NCI-H1105 treated with DMSO at 0.1 percent for 48 hours (cell line): ENCODE measurements at regions not wholly inside any gene's neighbourhood (a gene's known extent, or its start where the extent isn't known, plus 50 kb on each side); places are given as distances from the start of the nearest gene placed in this dataset.

Experiments
- DNase-seq: peaks from one replicate; lab custom pipeline; 2025; lab: John Stamatoyannopoulos, UW

DNA sequence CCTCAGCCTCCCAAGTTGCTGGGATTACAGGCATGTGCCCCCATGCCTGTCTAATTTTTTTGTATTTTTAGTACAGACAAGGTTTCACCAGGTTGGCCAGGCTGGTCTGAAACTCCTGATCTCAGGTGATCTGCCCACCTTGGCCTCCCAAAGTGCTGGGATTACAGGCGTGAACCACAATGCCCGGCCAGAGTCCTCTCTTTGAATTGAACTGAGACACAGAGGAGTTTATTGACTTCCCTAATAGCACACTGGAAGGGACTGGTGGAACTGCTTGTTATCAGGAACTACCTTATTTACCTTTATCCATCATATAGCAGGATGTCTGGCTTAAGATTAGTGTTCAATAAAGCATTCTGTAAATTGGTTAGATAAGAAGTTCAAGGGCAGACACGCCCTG is 613.8 kb downstream of the EFNB2 start:
- DNase-seq = no peak

DNA sequence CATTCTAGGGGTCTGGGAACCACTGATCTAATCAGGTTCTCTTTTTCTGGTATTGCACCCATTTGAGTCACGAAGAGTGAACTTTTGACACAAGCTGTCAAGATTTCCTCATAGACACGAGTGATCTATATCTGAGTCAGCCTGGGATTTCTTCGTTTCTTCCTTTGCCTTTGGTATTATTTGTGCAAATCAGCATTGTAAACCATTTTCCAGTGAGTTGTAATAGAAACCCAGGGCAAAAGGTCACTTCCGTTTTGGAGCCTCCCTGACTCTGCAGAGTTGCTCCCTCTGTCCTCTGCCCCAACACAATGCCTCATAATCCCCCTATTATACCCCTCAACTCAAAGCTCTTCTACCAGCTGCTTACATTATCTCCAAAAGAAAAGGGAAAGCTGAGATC is 615.1 kb downstream of the EFNB2 start:
- no peak for DNase-seq

DNA sequence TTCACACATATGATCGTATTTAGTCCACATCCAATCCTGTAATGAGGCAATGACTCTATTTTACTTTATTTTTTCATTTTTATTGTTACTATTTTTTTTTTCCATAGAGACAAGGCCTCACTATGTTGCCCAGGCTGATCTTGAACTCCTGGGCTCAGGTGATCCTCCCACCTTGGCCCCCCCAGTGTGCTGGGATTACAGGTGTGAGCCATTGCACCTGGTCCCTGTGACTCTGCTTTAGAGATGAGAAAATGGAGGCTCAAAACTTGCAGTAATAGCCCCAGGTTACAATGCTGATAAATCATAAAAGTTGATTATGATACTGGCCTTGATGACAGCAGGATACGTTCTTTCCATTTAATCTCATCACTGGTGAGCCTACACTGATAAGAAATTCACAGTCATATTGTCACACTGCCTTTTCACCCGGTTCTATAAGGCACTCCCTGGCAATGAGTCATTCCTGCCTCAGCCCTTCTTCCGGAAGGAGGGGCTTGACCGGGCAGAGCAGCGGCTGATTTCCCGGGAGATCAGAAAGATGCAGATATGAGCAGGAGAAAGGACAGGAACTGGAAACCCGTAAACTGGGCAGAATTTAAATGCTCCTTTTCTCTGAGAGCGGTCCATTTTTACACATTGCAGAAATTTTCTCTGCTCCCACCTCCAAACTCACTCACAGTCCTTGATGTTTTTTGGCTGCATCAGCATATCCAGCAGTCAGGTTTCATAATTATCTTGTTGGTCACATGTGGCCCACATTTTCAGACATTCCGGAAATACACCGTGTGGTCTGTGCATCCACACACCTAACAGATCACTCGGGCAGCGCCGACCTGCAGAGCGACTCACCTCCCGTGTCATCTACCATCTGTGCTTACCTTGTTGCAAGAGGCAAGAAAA is 616.4 kb downstream of the EFNB2 start:
- no peak for DNase-seq

DNA sequence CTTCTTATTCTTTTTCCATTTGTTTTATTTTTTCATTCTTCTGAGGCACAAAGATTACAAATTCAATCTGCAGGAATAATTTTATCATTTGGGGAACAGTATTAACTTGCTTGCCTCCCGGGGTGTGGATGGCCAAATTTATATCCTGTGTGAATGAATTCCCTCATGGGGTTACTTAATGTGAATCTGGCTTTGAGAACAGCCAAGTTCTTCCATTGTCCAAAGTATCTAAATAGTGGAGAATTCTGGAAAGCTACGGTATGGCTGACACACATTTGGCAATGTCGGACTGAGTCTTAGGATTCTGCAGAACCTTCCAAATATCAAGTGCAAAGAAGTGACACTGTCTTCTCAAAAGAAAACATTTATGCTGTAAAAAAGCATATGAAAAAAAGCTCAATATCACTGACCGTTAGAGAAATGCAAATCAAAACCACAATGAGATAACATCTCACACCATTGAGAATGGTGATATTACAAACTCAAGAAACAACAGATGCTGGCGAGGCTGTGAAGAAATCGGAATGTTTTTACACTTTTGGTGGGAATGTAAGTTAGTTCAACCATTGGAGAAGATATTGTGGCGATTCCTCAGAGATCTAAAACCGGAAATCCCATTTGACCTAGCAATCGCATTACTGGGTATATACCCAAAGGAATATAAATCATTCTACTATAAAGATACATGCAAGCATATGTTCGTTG is 620.2 kb downstream of the EFNB2 start:
- no peak for DNase-seq

DNA sequence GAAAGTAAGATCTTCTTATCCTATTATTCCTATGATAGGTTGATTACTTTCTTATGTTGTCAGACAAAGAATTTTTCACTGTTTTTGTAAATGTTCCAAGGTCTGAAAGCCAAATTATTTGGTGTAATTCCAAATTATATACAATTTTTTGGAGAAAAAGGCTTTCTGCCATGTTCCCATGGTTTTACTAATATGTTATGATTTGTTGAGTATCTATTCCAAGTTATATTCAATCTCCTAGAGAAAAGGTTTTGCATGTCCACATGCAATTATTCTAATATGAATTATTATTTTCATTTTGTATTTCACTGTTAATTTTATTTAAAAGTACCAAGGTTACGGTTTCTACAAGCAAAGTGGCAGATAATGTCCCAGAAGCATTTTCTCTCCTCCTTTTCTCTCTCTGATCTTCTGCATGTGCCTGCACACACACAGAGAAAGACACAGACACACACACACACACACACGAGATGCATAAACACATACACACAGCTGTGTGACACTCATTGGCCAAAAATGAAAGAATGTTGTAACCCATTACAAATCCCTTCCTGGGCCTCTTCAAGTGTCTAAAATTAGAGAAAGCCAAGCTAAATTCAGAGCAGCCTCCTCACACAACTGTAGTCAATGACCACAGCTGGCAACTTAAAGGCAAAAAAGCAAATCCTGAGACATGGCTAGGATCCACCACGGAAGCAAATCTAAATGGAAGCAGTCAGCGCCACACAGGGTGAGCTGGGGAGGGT is 621.0 kb downstream of the EFNB2 start:
- DNase-seq = no peak

DNA sequence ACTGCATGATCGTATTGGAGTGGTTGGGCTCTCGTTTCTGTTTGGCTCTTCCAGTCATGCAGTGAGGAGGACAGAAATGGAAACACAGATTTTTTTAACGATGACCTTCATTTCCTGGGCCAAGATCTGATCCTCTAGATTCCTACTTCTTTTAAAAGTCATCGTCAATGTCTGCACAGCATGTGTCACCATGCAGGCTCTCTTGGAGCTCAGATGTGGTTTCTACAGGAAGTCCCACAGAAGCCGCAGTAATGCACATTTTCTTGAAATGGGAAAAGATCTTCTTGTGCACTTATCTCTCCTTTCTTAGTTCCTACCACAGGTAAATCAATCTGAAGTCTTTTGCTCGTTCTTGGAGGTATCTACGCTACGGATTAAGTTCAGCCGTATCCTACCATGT is 626.9 kb downstream of the EFNB2 start:
- DNase-seq = no peak

DNA sequence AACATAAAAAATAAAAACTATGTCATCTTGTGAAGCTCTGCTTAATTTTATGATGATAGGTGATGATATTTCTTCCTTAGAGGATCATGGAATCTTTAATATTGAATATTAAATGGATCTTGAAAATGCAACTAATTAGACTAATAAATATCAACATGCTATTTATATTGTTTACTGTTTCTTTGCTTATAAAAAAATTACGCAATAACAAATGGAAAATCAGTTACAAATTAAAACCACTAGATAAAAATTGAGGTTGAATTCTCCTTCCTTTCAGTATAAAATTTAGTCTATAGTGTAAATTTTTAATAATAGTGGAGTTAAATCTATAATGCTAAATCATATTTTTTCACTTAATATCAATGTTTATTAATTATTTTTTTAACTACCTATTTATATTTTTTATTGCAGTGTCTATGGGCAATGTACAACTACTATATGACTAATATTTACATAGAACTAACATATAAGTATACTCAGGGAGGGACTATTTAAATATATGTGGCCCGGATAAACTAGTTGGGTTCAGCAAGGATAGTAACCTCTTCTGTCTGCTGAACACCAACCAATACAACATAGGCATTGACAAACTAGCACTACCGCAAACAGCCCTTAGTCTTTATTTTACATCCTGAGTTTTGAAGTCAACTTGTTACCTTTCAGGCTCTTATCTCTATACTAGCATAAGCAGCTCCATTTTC is 628.0 kb downstream of the EFNB2 start:
- DNase-seq = no peak

DNA sequence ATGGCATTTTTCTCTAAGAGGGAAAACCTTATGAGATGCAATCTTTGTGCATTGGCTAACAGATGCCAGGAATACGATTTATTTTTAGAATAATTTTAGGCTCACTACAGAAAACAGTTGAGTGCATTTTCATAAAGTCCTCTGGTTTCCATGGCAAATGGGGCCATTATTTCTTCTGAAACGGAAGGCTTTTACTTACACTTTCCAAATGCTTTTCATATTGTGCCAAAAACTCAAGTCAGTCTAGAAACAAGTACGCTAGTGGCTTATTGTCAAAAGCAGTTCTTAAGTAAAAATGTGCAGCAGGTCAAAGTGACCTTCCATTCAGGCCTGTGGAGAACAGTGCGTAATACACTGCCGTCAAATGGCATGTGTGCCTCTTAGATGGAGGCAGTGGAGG is 628.7 kb downstream of the EFNB2 start:
- DNase-seq = no peak

DNA sequence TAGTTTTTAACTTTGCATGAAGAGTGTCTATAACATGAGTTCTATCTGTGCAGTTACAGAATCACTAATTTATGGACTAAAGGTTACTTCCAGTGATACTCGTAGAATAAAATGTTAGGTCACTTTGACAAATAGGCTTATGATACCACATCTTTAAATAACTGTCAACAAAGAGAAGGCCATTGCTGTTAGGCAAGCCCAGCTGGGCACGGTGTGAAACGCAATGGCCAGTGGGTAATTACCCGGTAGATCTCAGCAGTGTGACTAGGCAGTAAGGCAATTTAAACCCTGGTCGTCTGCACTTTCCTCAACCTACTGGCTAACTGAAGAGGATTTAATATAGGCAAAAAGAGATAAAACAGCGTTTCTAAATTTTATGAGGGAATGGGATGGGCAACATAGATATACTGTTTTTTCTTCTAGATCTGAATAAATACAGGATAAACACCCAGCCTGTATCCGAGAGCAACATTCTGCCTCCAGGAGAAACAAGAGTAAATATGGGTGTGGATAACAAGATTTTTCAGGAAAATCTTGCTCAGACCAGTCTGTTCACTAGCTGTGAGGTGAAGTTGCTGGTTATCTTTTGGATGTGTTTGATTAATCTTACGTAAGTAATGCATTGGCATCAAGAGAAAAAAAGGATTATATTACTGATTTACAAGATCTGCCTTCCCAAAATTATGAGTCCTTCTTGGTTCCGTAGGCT is 631.3 kb downstream of the EFNB2 start:
- no peak for DNase-seq

DNA sequence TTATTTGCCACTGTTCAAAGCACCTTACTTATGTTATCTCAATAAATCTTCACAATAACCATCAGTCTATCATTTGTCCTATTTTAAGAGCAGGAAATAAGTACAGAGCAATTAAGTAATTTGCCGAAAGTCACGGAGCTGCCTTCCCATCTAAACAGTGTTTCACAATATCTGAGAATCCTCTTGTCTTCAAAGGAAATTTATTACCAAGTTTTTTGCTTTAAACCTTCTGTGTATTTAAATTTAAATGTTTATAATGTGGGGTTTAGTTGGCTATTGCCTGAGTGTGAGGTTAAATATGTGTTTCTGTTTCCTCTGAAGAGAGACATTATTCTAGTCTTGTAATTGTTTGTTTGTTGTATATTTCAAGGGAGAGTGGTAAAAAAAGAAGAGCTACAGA is 633.1 kb downstream of the EFNB2 start:
- peak; percentile 17 for DNase-seq

DNA sequence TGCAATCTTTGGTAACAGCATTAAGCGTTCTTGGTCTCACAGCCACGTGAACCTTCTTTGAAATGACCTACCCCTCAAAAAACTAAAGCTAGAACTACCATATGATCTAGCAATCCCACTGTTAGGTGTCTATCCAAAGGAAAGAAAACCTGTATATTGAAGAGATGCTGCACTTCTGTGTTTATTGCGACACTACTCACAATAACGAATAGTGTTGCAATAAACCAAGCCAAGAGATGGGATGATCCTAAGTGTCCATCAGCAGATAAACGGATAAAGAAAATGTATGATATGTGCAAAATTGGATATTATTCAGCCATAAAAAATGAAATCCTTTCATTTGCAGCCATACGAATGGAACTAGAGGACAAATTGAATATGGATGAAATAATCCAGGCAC is 637.9 kb downstream of the EFNB2 start:
- no peak for DNase-seq

DNA sequence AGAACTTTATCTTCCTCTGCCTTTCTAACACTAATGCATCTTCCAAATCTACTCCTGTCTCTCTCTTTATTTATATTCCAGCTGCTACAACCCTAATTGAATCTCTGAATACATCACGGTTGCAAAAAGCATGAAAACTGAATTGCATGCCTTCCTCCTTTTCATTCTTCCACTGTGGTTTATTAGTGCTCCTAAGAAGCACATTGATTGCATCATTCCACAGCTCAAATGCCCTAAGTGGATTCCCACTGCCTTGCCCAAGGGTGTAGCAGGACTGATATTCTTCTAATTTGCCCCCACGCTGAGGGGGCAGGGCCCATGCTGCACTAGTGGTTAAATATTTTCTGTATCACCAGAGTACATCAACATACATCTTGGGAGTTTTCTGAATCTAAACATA is 640.8 kb downstream of the EFNB2 start:
- no peak for DNase-seq

DNA sequence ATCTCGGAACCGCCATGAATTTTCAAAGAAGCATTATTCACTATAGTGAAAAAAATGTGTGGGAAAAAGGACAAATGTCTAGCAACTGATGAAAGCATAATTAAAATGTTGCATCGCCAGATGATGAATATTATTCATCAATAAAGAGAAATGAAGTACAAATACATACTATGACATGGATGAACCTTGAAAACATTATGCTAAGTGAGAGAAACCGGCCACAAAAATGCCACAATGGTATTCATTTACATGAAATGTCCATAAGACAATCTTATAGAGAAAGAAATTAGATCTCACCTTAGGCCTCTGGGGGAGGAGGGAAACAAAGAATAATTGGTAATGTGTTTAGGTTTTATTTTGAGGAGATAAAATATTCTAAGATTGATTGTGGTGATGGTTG is 645.0 kb downstream of the EFNB2 start:
- DNase-seq = no peak

DNA sequence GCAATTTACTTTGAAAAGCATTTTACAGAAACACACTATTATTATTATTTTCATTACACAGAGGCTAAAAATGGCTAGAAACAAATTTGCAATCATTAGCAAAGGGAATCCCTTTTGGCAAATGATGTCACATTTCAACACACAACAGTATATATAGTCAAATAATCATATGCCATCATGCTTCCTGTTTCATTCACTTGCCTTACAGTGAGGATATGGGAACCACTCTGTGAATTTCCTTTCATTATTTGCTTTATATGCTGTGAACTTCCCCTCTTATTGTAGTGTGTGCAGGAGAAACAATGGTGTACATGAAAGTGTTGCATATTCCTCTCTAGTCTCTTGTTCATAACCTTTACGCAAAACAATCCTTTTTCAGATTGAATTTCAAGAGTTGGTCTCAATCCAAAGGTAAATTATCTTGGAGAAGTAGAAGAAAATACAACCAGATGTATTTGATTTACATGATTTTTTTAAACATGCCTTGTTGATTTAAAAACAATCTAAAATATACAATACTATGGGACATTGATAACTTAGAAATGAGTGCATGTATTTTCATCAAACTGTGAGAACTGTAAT is 657.3 kb downstream of the EFNB2 start:
- no peak for DNase-seq

DNA sequence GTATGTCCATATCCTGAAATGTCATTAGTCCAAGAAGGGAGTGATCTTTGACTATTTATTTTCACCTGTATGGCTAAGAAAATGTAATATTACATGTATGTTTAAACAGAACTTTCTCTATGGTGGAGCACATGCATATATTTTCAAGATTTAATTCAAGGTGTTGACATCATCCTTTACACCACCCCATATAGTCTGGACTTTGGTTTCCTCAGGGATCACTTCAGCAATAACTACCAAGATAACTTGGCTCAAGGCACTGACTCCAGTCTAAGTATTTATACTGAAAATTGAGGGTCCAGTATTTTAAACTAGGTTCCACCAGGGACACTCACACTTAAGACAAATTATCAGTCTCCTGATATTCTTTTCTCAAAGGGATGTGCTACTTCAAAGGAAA is 660.6 kb downstream of the EFNB2 start:
- no peak for DNase-seq

DNA sequence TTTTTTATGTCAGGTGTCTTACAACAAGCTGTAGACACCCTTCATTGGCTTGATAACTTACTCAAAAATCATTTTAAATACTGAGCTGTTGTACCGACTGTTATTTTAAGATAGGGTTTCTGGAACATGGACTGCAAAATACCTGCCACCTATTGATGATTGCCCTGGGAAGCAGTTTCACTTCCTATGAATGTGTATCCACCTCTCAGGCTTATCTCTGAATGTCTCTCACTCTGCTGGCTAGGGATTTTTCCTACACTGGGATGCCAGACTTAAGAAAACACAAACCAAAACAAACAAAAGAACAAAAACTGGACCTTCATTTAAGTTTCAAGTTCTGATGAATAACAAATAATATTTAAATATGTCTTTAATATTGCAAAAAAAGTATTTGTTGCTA is 663.7 kb downstream of the EFNB2 start:
- no peak for DNase-seq

DNA sequence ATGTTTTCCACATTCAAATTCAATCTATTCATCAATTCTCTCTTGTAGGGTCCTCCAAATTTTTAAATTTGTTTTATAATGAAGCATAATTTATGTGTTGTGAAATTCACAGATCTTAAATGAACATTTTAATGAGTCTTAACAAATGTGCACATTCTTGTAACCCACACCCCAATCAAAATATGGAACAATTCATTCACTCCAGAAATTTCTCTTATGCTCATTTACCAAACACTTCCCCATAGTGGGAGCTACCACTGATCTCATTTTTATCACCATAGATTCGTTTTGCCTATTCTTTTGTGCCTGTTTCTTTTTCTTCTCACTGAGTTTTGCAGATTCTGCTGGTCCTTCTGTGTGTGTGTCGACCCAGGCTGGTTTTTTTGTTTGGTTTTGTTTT is 664.1 kb downstream of the EFNB2 start:
- no peak for DNase-seq

DNA sequence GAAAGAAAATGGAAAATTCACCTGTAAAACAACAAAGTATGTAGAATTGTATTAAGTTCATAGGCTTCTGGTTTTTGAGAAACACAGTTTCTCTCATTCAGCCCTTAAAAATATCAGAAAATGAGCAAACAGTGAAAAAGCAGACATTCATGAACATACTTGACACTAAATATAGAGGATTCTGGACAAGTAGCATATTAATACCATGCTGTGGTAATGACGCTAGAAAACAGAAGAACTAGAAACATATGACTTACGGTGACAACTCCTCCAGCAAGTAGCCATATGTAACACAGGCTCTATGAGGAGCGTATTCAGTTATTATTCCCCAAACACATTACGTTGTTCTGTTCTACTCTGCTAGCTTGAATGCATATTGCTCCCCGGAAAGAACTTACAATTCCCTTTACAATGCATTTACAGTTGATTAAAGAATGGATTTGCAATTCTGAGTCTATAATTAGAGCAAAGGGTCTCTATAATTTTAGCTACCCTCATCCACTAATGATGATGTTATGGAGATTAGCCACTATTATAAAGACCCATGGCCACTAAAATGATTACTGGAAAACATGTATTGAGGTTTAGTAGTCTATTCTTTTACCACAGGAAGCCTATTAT is 672.1 kb downstream of the EFNB2 start:
- no peak for DNase-seq

DNA sequence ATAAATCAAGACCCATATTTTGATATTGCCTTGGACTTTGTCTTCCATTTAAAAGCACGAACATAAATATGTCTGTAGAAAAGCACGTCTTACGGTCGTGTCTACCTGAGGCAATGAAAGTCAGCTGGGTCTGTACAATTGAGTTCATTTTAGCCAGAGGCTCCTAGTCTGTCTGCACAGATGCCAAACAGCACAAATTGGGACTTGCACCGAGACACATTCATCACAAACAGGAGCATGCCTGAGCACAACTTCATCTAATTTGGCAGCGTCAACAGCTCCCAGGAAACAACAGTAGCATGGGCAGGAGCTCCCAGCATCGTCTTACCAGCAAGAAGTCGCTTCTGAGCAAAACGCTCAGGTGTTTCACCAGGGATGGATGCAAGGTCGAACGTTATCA is 687.0 kb downstream of the EFNB2 start:
- DNase-seq = peak; percentile 78

DNA sequence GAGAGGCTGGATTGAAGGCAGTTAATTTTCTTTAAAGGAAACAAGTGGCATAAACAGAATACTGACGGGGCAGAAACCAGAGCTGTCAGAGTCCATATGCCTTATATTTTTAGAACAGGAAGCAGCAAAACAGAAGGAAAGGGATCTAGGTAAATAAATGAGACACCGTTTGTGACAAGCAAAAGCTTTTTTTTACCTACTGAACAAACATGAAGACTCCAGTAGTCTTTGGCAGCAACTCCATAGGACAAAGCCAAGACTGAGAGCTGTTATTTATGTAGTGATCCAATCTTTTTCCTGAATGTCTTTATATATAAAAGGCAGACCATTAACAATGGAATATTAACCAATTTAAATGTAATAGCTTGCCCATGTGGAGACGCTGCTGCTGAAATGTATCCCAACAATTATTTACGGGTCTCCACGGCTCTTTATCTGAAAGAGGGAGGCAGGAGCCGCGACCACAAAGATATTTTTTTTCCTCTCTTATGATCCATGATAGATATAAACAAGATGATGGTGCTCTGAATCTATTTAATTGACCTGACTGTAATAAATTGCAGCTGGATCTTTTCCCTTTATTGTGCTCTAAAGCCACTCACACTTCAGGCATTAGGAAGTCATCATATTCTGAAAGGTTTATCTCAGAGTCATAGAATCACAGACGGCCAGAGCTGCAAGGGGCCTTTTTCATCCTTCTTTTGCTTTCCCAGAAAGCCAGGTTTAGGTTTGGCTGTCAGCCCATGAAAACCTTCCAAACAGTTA is 687.8 kb downstream of the EFNB2 start:
- peak; percentile 94 for DNase-seq
